ENCODE measurements at regions not wholly inside any gene's neighbourhood (a gene's known extent, or its start where the extent isn't known, plus 50 kb on each side); places are given as distances from the start of the nearest gene placed in this dataset.

DNA sequence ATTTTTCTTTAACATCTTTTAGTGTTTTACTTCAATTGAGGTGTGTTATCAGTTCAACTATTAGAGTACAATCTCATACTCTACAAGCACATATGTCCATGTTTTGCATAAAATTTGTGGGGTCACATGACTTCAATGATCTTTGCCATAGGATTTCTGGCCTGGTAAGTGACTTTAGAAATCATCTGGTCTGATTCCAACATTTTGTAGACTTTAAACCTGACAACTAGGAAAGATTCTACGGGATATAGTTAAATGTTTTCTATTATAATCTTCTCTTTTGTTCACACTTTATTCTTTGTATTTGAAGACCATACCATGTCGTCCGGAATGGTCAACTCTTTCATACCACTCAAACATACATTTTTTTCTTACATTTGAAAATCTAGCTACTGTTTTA is 62.0 kb upstream of the NEUROD1 start:
- Histone ChIP-seq H3K23me2 (ENCODE audit: insufficient read length, low read depth, low read length, poor library complexity, severe bottlenecking) (no peaks in the 10 kb centered on the region), H2BK12ac (ENCODE audit: insufficient read length, low read depth, low read length) (no peak overlapping the region), H4K5ac (ENCODE audit: insufficient read length, low read depth, low read length) (no peak overlapping the region), H3K4me1 (ENCODE audit: insufficient read depth, low read length) (no peaks in the 10 kb centered on the region), H3T11ph (ENCODE audit: low read length) (no peak overlapping the region), H3K56ac (ENCODE audit: insufficient read length, low read depth, low read length) (no peak overlapping the region), H2BK120ac (ENCODE audit: low read depth, low read length, poor library complexity, severe bottlenecking) (no peak overlapping the region), H4K91ac (ENCODE audit: insufficient read length, low read depth, low read length) (no peak overlapping the region), H3K79me2 (ENCODE audit: insufficient read depth, low read length) (no peaks in the 10 kb centered on the region), H2AFZ (ENCODE audit: low read length) (no peak overlapping the region), H3K9ac (ENCODE audit: extremely low read depth, insufficient read length, low read length) (no peak overlapping the region), H4K8ac (replicated peaks; ENCODE audit: insufficient read length, low read depth, low read length) (no peak overlapping the region), H2AK5ac (ENCODE audit: insufficient read length, low read length) (no peak overlapping the region), H3K14ac (ENCODE audit: insufficient read depth, low read length) (no peak overlapping the region), H3K4me2 (ENCODE audit: insufficient read depth, insufficient read length, low read length) (no peak overlapping the region), H3K4ac (ENCODE audit: low read depth, low read length) (no peak overlapping the region), H4K20me1 (ENCODE audit: control insufficient read depth, insufficient read depth, insufficient read length) (no peaks in the 10 kb centered on the region), H3K23ac (ENCODE audit: insufficient read length, low read depth, low read length) (no peak overlapping the region), H3K18ac (ENCODE audit: insufficient read length, low read depth, low read length) (no peak overlapping the region), H2BK20ac (ENCODE audit: low read depth, low read length, poor library complexity, severe bottlenecking) (no peak overlapping the region), H3K9me3 (ENCODE audit: control insufficient read depth, low read depth, low read length) (no peaks in the 10 kb centered on the region), H2BK5ac (ENCODE audit: insufficient read length, low read length) (no peak overlapping the region), H3K27me3 (ENCODE audit: insufficient read depth, low read length) (no peaks in the 10 kb centered on the region), H3K27ac (ENCODE audit: insufficient read length, low read depth, low read length) (no peak overlapping the region), H3K79me1 (ENCODE audit: insufficient read depth, low read depth, low read length, poor library complexity, severe bottlenecking) (no peaks in the 10 kb centered on the region), H2BK15ac (ENCODE audit: low read depth, low read length) (no peak overlapping the region)
- Mint-ChIP-seq H3K4me1 (no peaks in the 10 kb centered on the region), H3K9me3 (no peaks in the 10 kb centered on the region), H3K36me3 (ENCODE audit: insufficient read depth in 1 of 3, low read depth in 3 of 3) (no peaks in the 10 kb centered on the region), H3K27me3 (ENCODE audit: low read depth) (no peaks in the 10 kb centered on the region; the same call in 1 of the 2 replicates), H3K27ac (no peak overlapping the region), H3K4me3 (no peak overlapping the region)
- no peak for DNase-seq
- no CpG with 5 or more reads among the region's 3 CpGs for WGBS (ENCODE audit: extremely low coverage, insufficient read length, low lambda C conversion rate)
- TF ChIP-seq, protein P1, sequence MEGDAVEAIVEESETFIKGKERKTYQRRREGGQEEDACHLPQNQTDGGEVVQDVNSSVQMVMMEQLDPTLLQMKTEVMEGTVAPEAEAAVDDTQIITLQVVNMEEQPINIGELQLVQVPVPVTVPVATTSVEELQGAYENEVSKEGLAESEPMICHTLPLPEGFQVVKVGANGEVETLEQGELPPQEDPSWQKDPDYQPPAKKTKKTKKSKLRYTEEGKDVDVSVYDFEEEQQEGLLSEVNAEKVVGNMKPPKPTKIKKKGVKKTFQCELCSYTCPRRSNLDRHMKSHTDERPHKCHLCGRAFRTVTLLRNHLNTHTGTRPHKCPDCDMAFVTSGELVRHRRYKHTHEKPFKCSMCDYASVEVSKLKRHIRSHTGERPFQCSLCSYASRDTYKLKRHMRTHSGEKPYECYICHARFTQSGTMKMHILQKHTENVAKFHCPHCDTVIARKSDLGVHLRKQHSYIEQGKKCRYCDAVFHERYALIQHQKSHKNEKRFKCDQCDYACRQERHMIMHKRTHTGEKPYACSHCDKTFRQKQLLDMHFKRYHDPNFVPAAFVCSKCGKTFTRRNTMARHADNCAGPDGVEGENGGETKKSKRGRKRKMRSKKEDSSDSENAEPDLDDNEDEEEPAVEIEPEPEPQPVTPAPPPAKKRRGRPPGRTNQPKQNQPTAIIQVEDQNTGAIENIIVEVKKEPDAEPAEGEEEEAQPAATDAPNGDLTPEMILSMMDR (conservative IDR thresholded peaks at IDR 0.05), result no peak

Data from H9 (cell line).